ENCODE measurements at regions not wholly inside any gene's neighbourhood (a gene's known extent, or its start where the extent isn't known, plus 50 kb on each side); places are given as distances from the start of the nearest gene placed in this dataset.

DNA sequence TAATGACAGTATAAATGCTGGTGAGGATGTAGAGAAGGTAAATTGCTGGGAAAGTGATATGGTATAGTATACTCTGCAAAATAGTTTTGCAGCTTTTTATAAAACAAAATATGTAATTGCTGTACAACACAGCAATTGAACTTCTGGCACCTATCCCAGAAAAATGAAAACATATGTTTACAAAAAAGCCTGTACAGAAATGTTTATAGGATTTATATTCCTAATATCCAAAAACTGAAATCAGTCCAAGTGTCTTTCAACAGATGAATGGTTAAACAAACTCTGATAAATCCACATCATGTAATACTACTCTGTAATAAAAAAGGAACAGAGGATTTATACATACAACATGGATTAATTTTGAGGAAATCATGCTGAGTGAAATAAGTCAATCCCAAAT, 198.4 kb upstream of the ACTRT1 start:
- TF ChIP-seq, protein P1, sequence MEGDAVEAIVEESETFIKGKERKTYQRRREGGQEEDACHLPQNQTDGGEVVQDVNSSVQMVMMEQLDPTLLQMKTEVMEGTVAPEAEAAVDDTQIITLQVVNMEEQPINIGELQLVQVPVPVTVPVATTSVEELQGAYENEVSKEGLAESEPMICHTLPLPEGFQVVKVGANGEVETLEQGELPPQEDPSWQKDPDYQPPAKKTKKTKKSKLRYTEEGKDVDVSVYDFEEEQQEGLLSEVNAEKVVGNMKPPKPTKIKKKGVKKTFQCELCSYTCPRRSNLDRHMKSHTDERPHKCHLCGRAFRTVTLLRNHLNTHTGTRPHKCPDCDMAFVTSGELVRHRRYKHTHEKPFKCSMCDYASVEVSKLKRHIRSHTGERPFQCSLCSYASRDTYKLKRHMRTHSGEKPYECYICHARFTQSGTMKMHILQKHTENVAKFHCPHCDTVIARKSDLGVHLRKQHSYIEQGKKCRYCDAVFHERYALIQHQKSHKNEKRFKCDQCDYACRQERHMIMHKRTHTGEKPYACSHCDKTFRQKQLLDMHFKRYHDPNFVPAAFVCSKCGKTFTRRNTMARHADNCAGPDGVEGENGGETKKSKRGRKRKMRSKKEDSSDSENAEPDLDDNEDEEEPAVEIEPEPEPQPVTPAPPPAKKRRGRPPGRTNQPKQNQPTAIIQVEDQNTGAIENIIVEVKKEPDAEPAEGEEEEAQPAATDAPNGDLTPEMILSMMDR (IDR thresholded peaks at IDR 0.05): no peak
- TF ChIP-seq POLR2A (IDR thresholded peaks at IDR 0.05): no peak

All from stomach (tissue), 4 donors.